ENCODE measurements at regions not wholly inside any gene's neighbourhood (a gene's known extent, or its start where the extent isn't known, plus 50 kb on each side); places are given as distances from the start of the nearest gene placed in this dataset.

DNA sequence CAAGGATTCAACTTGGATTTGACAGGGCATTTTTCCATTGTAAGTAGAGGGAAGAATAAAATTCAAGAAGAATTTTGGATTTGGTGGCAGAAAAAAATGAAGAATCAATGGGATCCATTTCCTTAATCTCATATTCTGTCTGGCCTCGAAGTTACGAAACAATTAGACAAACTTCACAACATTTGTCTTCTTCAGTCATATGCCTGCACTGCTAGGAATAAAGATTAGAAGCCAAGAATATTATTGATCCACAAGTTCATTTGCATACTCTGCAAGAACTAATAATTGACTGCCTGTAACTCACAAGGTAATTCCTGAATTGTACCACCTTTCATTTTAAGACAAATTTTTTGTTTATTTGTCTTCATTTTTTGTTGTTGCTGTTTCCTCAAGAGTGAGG lies 486.2 kb downstream of the HAO1 start:
- TF ChIP-seq, protein P1, sequence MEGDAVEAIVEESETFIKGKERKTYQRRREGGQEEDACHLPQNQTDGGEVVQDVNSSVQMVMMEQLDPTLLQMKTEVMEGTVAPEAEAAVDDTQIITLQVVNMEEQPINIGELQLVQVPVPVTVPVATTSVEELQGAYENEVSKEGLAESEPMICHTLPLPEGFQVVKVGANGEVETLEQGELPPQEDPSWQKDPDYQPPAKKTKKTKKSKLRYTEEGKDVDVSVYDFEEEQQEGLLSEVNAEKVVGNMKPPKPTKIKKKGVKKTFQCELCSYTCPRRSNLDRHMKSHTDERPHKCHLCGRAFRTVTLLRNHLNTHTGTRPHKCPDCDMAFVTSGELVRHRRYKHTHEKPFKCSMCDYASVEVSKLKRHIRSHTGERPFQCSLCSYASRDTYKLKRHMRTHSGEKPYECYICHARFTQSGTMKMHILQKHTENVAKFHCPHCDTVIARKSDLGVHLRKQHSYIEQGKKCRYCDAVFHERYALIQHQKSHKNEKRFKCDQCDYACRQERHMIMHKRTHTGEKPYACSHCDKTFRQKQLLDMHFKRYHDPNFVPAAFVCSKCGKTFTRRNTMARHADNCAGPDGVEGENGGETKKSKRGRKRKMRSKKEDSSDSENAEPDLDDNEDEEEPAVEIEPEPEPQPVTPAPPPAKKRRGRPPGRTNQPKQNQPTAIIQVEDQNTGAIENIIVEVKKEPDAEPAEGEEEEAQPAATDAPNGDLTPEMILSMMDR (conservative IDR thresholded peaks at IDR 0.05; ENCODE audit: low read length) = no peak
- TF ChIP-seq EZH2phosphoT487 (IDR thresholded peaks at IDR 0.05; ENCODE audit: borderline replicate concordance) = no peak
